ENCODE measurements at regions not wholly inside any gene's neighbourhood (a gene's known extent, or its start where the extent isn't known, plus 50 kb on each side); places are given as distances from the start of the nearest gene placed in this dataset.

- TF ChIP-seq, protein P1, sequence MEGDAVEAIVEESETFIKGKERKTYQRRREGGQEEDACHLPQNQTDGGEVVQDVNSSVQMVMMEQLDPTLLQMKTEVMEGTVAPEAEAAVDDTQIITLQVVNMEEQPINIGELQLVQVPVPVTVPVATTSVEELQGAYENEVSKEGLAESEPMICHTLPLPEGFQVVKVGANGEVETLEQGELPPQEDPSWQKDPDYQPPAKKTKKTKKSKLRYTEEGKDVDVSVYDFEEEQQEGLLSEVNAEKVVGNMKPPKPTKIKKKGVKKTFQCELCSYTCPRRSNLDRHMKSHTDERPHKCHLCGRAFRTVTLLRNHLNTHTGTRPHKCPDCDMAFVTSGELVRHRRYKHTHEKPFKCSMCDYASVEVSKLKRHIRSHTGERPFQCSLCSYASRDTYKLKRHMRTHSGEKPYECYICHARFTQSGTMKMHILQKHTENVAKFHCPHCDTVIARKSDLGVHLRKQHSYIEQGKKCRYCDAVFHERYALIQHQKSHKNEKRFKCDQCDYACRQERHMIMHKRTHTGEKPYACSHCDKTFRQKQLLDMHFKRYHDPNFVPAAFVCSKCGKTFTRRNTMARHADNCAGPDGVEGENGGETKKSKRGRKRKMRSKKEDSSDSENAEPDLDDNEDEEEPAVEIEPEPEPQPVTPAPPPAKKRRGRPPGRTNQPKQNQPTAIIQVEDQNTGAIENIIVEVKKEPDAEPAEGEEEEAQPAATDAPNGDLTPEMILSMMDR (IDR thresholded peaks at IDR 0.05), result no peak
- TF ChIP-seq POLR2A (IDR thresholded peaks at IDR 0.05), result no peak
Observed at GRCh38 chr2:44051593-44052347, 56.0 kb upstream of the LRPPRC start.

Data from adrenal gland (tissue), 5 donors.